Coronary artery (tissue), 2 donors: ENCODE measurements at regions not wholly inside any gene's neighbourhood (a gene's known extent, or its start where the extent isn't known, plus 50 kb on each side); places are given as distances from the start of the nearest gene placed in this dataset.

Experiments
- DNase-seq: peaks from one replicate; pipeline ENCODE4 v3.0.0-alpha.2; 2017; ENCODE audit warnings: low spot score
- H3K27ac ChIP-seq, 2 donors: fragments of 200-600 bp; sonication (generic); one replicate each; pipeline ENCODE4 v1.5.1; 2016 to 2019
- H3K4me3 ChIP-seq: fragments of 200-600 bp; sonication (generic); 2 replicates; pipeline ENCODE4 v1.5.1; 2016; ENCODE audit warnings: mild to moderate bottlenecking, moderate library complexity
- TF ChIP-seq, protein P1 (sequence below): fragments of 200-600 bp; sonication (generic); IDR thresholded peaks from one replicate; pipeline ENCODE4 v1.5.1; 2019; ENCODE audit warnings: antibody characterized with exemption

DNA sequence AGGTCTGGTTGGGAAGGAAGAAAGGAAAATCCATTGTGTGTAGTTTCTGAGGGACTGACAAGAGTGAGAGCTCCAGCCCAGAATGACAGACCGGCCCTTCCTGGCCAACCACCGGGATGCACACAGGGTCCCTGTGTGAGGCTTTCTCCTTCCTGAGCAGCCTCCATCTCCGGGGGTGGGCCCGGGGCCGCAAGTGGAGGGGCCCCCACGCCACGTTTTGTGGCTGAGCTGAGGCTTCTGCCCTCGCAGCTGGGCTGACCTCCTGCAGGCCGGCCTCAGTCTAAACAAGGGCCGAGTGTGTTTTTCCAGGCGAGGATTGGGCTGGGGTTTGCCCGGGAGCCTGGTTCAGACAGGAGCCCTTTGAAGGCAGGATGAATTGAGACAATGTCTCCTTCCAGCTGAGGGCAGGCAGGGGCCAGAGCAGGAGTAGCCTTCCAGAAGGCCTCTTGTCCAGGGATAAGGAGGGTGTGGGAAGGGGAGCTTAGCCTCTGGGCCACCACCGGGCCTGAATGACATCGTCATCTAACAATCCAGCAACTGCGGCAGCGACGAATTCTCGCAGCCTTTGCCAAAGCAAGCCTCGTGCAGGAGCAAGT, 96.5 kb upstream of the NCOR2 start:
- Histone ChIP-seq H3K27ac (peak overlapping the region in 1 of 2 donors; percentile 47), H3K4me3 (no peak overlapping the region)
- DNase-seq = no peak
- TF ChIP-seq, protein P1, sequence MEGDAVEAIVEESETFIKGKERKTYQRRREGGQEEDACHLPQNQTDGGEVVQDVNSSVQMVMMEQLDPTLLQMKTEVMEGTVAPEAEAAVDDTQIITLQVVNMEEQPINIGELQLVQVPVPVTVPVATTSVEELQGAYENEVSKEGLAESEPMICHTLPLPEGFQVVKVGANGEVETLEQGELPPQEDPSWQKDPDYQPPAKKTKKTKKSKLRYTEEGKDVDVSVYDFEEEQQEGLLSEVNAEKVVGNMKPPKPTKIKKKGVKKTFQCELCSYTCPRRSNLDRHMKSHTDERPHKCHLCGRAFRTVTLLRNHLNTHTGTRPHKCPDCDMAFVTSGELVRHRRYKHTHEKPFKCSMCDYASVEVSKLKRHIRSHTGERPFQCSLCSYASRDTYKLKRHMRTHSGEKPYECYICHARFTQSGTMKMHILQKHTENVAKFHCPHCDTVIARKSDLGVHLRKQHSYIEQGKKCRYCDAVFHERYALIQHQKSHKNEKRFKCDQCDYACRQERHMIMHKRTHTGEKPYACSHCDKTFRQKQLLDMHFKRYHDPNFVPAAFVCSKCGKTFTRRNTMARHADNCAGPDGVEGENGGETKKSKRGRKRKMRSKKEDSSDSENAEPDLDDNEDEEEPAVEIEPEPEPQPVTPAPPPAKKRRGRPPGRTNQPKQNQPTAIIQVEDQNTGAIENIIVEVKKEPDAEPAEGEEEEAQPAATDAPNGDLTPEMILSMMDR = no peak

GRCh38 chr12:124663206-124663605, 95.8 kb upstream of the NCOR2 start:
- DNase-seq = no peak
- TF ChIP-seq, protein P1 = no peak
- no peak overlapping the region for H3K4me3 ChIP-seq
- H3K27ac ChIP-seq = peak overlapping the region in 1 of 2 donors; percentile 47

- DNase-seq = no peak
- Histone ChIP-seq H3K4me3 (no peak overlapping the region), H3K27ac (no peak overlapping the region)
- TF ChIP-seq, protein P1 = no peak
These were observed 93.9 kb upstream of the NCOR2 start for GRCh38 chr12:124661341-124661740.

DNA sequence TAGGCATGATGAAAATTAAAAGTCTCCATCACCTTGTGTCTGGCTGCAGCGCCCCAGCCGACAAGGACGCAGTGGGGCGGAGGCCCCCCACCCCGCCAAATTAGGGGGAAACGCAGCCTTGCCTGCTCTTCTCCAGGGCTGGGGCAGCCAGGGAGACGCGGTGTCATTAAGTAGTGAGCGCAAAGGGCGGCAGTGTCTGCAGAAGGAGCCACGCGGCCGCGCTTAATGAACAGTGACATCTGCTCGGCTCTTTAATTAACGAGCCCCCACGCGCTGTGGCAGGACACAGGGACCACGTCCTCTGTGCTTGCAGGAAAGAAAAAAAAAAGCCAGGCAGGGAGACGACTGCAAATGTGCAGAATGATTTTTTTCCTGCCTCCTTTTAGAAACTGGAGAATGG, 93.4 kb upstream of the NCOR2 start:
- Histone ChIP-seq H3K27ac (no peak overlapping the region), H3K4me3 (no peak overlapping the region)
- DNase-seq = no peak
- TF ChIP-seq, protein P1 = no peak

DNA sequence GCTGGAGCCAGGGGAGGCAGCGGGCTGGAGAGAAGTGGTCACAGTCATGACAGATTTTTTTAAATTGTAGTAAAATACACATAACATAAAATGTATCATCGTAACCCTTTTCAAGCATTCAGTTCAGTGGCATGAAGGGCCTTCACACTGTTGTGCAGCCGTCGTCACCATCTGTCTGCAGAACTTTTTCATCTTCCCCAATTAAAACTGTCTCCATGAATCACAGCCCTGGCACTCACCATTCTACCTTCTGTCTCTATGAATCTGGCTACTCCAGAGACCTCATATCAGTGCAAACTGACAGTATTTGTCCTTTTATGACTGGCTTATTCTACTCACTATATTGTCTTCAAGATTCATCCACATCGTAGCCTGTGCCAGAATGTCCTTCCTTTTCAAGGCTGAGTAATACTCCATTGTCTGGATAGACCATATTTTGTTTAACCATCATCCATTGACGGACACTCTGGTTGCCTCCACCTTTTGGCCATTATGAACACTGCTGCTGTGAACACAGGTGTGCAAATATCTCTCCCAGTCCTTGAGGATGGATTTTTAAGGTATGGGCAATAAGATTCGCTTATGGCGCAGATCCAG, 91.5 kb upstream of the NCOR2 start:
- Histone ChIP-seq H3K4me3 (no peak overlapping the region), H3K27ac (no peak overlapping the region)
- TF ChIP-seq, protein P1 = no peak
- no peak for DNase-seq

- DNase-seq = no peak
- no peak overlapping the region for H3K27ac ChIP-seq
- no peak overlapping the region for H3K4me3 ChIP-seq
- TF ChIP-seq, protein P1 = no peak
These were observed 90.9 kb upstream of the NCOR2 start for GRCh38 chr12:124658302-124658701.

DNA sequence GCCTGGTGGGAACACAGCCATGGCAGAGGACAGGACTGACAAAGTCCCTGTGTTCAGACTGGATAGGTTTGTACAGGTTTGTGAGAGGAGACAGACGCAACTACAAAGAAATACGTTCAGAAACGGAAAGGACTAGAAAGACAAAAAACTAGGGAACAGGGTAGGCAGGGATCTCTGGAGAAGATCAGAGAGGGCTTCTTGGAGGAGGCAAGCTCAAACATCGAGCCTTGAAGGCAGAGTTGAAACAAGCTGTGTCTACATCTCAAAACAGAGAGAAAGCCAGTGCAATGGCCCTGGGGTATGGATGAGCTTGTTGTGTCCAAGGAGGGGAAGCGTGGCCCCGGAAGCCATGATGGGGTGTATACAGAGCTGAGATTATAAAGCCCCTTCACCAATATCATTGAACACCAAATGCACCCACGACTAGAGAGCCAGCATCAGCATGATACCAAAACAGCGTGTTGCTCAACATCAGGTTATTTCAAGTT, 89.6 kb upstream of the NCOR2 start:
- no peak for DNase-seq
- TF ChIP-seq, protein P1 = no peak
- H3K27ac ChIP-seq = peak overlapping the region in 1 of 2 donors; percentile 97
- no peak overlapping the region for H3K4me3 ChIP-seq
